HG02852 (cell line): ENCODE measurements at regions not wholly inside any gene's neighbourhood (a gene's known extent, or its start where the extent isn't known, plus 50 kb on each side); places are given as distances from the start of the nearest gene placed in this dataset.

Source experiments
- ATAC-seq: cut with Tn5 transposase; IDR thresholded peaks from one replicate; pipeline ENCODE4 v1.9.1; 2021; ENCODE audit warnings: mild to moderate bottlenecking, moderate library complexity; ENCODE audit not compliant: unreplicated experiment

- no peak for ATAC-seq
Observed at GRCh38 chr1:172972258-172972657, 78.5 kb downstream of the TNFSF18 start.

GRCh38 chr1:172973424-172973823 lies 77.3 kb downstream of the TNFSF18 start:
- ATAC-seq = no peak

GRCh38 chr1:172976222-172977041 lies 74.3 kb downstream of the TNFSF18 start:
- ATAC-seq = no peak

- no peak for ATAC-seq
Observed at GRCh38 chr1:172977296-172978017, 73.3 kb downstream of the TNFSF18 start.

GRCh38 chr1:172978595-172978994 lies 72.1 kb downstream of the TNFSF18 start:
- no peak for ATAC-seq

GRCh38 chr1:172979828-172980227 lies 70.9 kb downstream of the TNFSF18 start:
- no peak for ATAC-seq

- ATAC-seq = no peak
Observed at GRCh38 chr1:172980456-172980855, 70.3 kb downstream of the TNFSF18 start.

- ATAC-seq = no peak
Observed at GRCh38 chr1:172980971-172981370, 69.8 kb downstream of the TNFSF18 start.
